ENCODE measurements at regions not wholly inside any gene's neighbourhood (a gene's known extent, or its start where the extent isn't known, plus 50 kb on each side); places are given as distances from the start of the nearest gene placed in this dataset.

DNA sequence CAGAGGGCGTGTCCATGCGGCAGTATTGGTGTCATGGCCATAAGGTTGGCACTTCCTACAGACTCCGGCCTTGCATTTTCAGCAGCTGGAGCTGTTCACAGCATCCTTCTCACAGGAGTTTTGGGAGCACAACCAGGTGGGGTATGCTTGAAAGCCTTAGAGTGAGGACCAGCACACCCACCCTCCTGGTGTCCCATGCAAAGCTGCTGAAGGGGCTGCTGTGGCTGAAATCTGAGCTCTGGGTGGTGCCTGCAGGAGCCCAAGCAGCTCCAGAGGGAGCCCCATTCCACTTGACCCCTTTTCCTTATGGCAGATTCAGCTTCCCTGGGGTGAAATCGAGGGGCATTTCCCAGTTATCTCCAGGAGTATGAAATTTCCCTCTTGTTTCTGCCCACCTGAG lies 74.0 kb upstream of the BHLHE23 start:
- POLR2A ChIA-PET, result no interaction called here
- no peak overlapping the region for H2AFZ ChIP-seq (ENCODE audit: low read length)
- H3K36me3 ChIP-seq (ENCODE audit: insufficient read depth, low read length), result no peaks in the 10 kb centered on the region
- H3K4me3 ChIP-seq (ENCODE audit: low read depth, low read length, poor library complexity, severe bottlenecking), result no peak overlapping the region
- BruUV-seq (replicated peaks), result no TSS peak
- no peak for DNase-seq (ENCODE audit: low spot score)
- intact Hi-C loops (cut with micrococcal nuclease; ENCODE audit: unreplicated experiment), result no loop called here
- H4K20me1 ChIP-seq (ENCODE audit: insufficient read depth, low read length), result no peaks in the 10 kb centered on the region
- CTCF ChIA-PET (ENCODE audit: unreplicated experiment), result no interaction called here
- no peak overlapping the region for H3K4me2 ChIP-seq (ENCODE audit: low read length)
- H3K9me2 ChIP-seq (ENCODE audit: insufficient read depth, low read length), result no peaks in the 10 kb centered on the region
- TF ChIP-seq, protein P1, sequence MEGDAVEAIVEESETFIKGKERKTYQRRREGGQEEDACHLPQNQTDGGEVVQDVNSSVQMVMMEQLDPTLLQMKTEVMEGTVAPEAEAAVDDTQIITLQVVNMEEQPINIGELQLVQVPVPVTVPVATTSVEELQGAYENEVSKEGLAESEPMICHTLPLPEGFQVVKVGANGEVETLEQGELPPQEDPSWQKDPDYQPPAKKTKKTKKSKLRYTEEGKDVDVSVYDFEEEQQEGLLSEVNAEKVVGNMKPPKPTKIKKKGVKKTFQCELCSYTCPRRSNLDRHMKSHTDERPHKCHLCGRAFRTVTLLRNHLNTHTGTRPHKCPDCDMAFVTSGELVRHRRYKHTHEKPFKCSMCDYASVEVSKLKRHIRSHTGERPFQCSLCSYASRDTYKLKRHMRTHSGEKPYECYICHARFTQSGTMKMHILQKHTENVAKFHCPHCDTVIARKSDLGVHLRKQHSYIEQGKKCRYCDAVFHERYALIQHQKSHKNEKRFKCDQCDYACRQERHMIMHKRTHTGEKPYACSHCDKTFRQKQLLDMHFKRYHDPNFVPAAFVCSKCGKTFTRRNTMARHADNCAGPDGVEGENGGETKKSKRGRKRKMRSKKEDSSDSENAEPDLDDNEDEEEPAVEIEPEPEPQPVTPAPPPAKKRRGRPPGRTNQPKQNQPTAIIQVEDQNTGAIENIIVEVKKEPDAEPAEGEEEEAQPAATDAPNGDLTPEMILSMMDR (conservative IDR thresholded peaks at IDR 0.05; ENCODE audit: low read length), result no peak
- no peak for TF ChIP-seq EZH2phosphoT487 (IDR thresholded peaks at IDR 0.05; ENCODE audit: borderline replicate concordance, low read depth, low read length)
- no peak overlapping the region for H3K27ac ChIP-seq (ENCODE audit: low read depth, low read length, poor library complexity, severe bottlenecking)
- H3K4me1 ChIP-seq (ENCODE audit: insufficient read depth, low read length, poor library complexity, severe bottlenecking), result no peaks in the 10 kb centered on the region
- H3K9me3 ChIP-seq (ENCODE audit: low read length), result peaks cover 14% of the 10 kb centered on the region; the same call in 1 of the 2 replicates
- H3K79me2 ChIP-seq (ENCODE audit: insufficient read depth, low read depth, low read length), result no peaks in the 10 kb centered on the region

DNA sequence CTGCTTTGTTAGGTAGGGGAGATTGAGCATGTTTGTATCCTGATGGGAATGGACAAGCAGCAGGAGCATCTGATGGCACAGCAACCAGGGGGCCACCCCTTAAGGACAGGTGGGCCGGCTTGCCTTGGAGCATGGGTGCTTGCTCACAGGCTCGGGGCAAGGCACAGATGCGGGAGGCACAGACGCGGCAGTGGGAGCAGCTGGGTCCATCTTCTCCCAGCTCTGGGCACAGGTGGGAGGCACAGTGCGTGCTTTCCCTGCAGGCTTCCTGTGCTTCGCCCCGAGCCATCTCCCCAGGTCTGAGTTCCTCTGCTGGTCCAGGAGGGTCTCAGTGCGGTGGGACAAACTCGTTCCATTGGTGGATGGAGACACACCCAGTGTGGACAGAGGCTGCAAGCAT lies 73.6 kb upstream of the BHLHE23 start:
- ChIA-PET POLR2A (no interaction called here), CTCF (ENCODE audit: unreplicated experiment) (no interaction called here)
- TF ChIP-seq EZH2phosphoT487 (IDR thresholded peaks at IDR 0.05; ENCODE audit: borderline replicate concordance, low read depth, low read length), result no peak
- TF ChIP-seq, protein P1 (conservative IDR thresholded peaks at IDR 0.05; ENCODE audit: low read length), result no peak
- intact Hi-C loops (cut with micrococcal nuclease; ENCODE audit: unreplicated experiment), result no loop called here
- H3K79me2 ChIP-seq (ENCODE audit: insufficient read depth, low read depth, low read length), result no peaks in the 10 kb centered on the region
- no peak overlapping the region for H3K4me3 ChIP-seq (ENCODE audit: low read depth, low read length, poor library complexity, severe bottlenecking)
- DNase-seq (ENCODE audit: low spot score), result no peak
- no peak overlapping the region for H3K4me2 ChIP-seq (ENCODE audit: low read length)
- H3K36me3 ChIP-seq (ENCODE audit: insufficient read depth, low read length), result no peaks in the 10 kb centered on the region
- BruUV-seq (replicated peaks), result no TSS peak
- no peak overlapping the region for H2AFZ ChIP-seq (ENCODE audit: low read length)
- no peaks in the 10 kb centered on the region for H3K4me1 ChIP-seq (ENCODE audit: insufficient read depth, low read length, poor library complexity, severe bottlenecking)
- no peak overlapping the region for H3K27ac ChIP-seq (ENCODE audit: low read depth, low read length, poor library complexity, severe bottlenecking)
- H4K20me1 ChIP-seq (ENCODE audit: insufficient read depth, low read length), result no peaks in the 10 kb centered on the region
- H3K9me2 ChIP-seq (ENCODE audit: insufficient read depth, low read length), result no peaks in the 10 kb centered on the region
- H3K9me3 ChIP-seq (ENCODE audit: low read length), result peaks cover 14% of the 10 kb centered on the region; the same call in 1 of the 2 replicates

DNA sequence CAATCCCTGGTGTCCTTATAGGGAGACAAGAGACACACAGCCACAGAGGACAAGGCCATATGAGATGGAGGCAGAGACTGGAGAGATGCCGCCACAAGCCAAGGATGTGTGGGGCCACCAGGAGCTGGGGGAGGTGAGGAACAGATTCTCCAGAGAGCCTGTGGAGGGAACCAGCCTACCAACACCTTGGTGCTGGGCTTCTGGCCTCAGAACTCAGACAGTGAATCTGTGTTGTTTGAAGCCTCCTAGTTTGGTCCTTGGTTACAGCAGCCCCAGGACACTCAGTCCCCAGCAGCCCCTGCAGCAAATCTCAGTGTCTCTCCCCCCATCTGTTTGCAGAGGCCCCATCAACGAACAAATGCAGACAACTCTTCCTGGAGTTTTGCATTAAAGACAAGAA lies 73.2 kb upstream of the BHLHE23 start:
- BruUV-seq (replicated peaks), result no TSS peak
- no peak overlapping the region for H2AFZ ChIP-seq (ENCODE audit: low read length)
- H3K4me1 ChIP-seq (ENCODE audit: insufficient read depth, low read length, poor library complexity, severe bottlenecking), result no peaks in the 10 kb centered on the region
- DNase-seq (ENCODE audit: low spot score), result no peak
- H3K9me2 ChIP-seq (ENCODE audit: insufficient read depth, low read length), result no peaks in the 10 kb centered on the region
- no peak overlapping the region for H3K27ac ChIP-seq (ENCODE audit: low read depth, low read length, poor library complexity, severe bottlenecking)
- no peaks in the 10 kb centered on the region for H3K79me2 ChIP-seq (ENCODE audit: insufficient read depth, low read depth, low read length)
- H4K20me1 ChIP-seq (ENCODE audit: insufficient read depth, low read length), result no peaks in the 10 kb centered on the region
- ChIA-PET CTCF (ENCODE audit: unreplicated experiment) (no interaction called here), POLR2A (no interaction called here)
- no peak overlapping the region for H3K4me3 ChIP-seq (ENCODE audit: low read depth, low read length, poor library complexity, severe bottlenecking)
- intact Hi-C loops (cut with micrococcal nuclease; ENCODE audit: unreplicated experiment), result no loop called here
- TF ChIP-seq, protein P1 (conservative IDR thresholded peaks at IDR 0.05; ENCODE audit: low read length), result no peak
- no peak for TF ChIP-seq EZH2phosphoT487 (IDR thresholded peaks at IDR 0.05; ENCODE audit: borderline replicate concordance, low read depth, low read length)
- no peaks in the 10 kb centered on the region for H3K36me3 ChIP-seq (ENCODE audit: insufficient read depth, low read length)
- H3K9me3 ChIP-seq (ENCODE audit: low read length), result peaks cover 14% of the 10 kb centered on the region; the same call in 1 of the 2 replicates
- no peak overlapping the region for H3K4me2 ChIP-seq (ENCODE audit: low read length)
